ENCODE measurements at regions not wholly inside any gene's neighbourhood (a gene's known extent, or its start where the extent isn't known, plus 50 kb on each side); places are given as distances from the start of the nearest gene placed in this dataset.

DNA sequence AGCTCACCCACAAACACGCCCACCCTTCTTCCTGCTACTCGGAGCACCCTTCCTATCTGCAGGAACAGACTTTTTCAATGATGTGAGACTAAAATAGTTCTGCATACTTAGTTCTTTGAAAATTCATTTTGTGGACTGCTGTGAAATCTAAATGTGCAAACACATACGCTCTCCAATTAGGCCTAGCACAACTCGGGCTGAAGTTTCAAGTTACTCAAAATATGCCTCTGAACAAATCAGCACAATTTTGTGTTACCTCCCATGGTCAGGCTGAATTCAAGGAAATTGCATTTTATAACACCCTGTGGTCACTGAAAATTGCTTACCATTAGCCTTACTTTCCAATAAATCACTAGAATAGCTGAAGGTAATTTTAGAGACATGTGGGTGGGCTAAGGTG is 323.8 kb upstream of the ADCY2 start:
- TF ChIP-seq, protein P1, sequence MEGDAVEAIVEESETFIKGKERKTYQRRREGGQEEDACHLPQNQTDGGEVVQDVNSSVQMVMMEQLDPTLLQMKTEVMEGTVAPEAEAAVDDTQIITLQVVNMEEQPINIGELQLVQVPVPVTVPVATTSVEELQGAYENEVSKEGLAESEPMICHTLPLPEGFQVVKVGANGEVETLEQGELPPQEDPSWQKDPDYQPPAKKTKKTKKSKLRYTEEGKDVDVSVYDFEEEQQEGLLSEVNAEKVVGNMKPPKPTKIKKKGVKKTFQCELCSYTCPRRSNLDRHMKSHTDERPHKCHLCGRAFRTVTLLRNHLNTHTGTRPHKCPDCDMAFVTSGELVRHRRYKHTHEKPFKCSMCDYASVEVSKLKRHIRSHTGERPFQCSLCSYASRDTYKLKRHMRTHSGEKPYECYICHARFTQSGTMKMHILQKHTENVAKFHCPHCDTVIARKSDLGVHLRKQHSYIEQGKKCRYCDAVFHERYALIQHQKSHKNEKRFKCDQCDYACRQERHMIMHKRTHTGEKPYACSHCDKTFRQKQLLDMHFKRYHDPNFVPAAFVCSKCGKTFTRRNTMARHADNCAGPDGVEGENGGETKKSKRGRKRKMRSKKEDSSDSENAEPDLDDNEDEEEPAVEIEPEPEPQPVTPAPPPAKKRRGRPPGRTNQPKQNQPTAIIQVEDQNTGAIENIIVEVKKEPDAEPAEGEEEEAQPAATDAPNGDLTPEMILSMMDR (IDR thresholded peaks at IDR 0.05; ENCODE audit: poor library complexity): no peak
- TF ChIP-seq EZH2 (IDR thresholded peaks at IDR 0.05; ENCODE audit: borderline replicate concordance): no peak
